ENCODE measurements at regions not wholly inside any gene's neighbourhood (a gene's known extent, or its start where the extent isn't known, plus 50 kb on each side); places are given as distances from the start of the nearest gene placed in this dataset.

GRCh38 chr2:105546628-105546974, 147.8 kb upstream of the FHL2 start:
- CTCF ChIA-PET, result no interaction called here
- Histone ChIP-seq H3K4me2 (ENCODE audit: low read length) (peak overlapping the region; percentile 77), H3K79me2 (ENCODE audit: low read length) (no peaks in the 10 kb centered on the region), H3F3A (ENCODE audit: low read length, unreplicated experiment) (no peaks in the 10 kb centered on the region), H4K20me1 (ENCODE audit: low read length) (no peaks in the 10 kb centered on the region), H3K9me2 (replicated peaks; ENCODE audit: low read length) (no peaks in the 10 kb centered on the region), H3K4me3 (ENCODE audit: low read length) (peak overlapping the region; percentile 52), H2AFZ (ENCODE audit: low read length) (peak overlapping the region; percentile 74), H3K36me3 (ENCODE audit: low read depth, low read length) (no peaks in the 10 kb centered on the region), H3K9me3 (ENCODE audit: low read length) (no peaks in the 10 kb centered on the region), H3K27ac (ENCODE audit: low read length) (no peak overlapping the region), H3K27me3 (ENCODE audit: low read length) (no peaks in the 10 kb centered on the region), H3K9ac (ENCODE audit: low read length) (no peak overlapping the region), H3K4me1 (ENCODE audit: insufficient read depth, low read length) (peaks cover 8% of the 10 kb centered on the region)
- peak; percentile 44 for DNase-seq
- TF ChIP-seq, protein P1, sequence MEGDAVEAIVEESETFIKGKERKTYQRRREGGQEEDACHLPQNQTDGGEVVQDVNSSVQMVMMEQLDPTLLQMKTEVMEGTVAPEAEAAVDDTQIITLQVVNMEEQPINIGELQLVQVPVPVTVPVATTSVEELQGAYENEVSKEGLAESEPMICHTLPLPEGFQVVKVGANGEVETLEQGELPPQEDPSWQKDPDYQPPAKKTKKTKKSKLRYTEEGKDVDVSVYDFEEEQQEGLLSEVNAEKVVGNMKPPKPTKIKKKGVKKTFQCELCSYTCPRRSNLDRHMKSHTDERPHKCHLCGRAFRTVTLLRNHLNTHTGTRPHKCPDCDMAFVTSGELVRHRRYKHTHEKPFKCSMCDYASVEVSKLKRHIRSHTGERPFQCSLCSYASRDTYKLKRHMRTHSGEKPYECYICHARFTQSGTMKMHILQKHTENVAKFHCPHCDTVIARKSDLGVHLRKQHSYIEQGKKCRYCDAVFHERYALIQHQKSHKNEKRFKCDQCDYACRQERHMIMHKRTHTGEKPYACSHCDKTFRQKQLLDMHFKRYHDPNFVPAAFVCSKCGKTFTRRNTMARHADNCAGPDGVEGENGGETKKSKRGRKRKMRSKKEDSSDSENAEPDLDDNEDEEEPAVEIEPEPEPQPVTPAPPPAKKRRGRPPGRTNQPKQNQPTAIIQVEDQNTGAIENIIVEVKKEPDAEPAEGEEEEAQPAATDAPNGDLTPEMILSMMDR (conservative IDR thresholded peaks at IDR 0.05; ENCODE audit: low read depth, low read length), result no peak
- TF ChIP-seq EZH2phosphoT487 (IDR thresholded peaks at IDR 0.05; ENCODE audit: borderline replicate concordance, low read length) (no peak), EZH2 (IDR thresholded peaks at IDR 0.05; ENCODE audit: low read length, unreplicated experiment) (no peak)
- BruUV-seq (replicated peaks), result no TSS peak
- ATAC-seq, result peak; percentile 53
- intact Hi-C loops (cut with micrococcal nuclease), result no loop called here
- POLR2A ChIA-PET (ENCODE audit: unreplicated experiment), result no interaction called here

GRCh38 chr2:105545730-105546627, 147.1 kb upstream of the FHL2 start:
- intact Hi-C loops (cut with micrococcal nuclease), result loop anchor here (1.0 kb wide), 2 partner anchors 23 to 201 kb away; no protein-coding TSS in a partner anchor
- no peaks in the 10 kb centered on the region for H3K36me3 ChIP-seq (ENCODE audit: low read depth, low read length)
- H3K4me3 ChIP-seq (ENCODE audit: low read length), result peak overlapping the region; percentile 52
- peak overlapping the region; percentile 77 for H3K4me2 ChIP-seq (ENCODE audit: low read length)
- H3K27ac ChIP-seq (ENCODE audit: low read length), result no peak overlapping the region
- H3K9me2 ChIP-seq (replicated peaks; ENCODE audit: low read length), result no peaks in the 10 kb centered on the region
- ChIA-PET POLR2A (ENCODE audit: unreplicated experiment) (interaction anchor here (0.6 kb wide), 1 partner anchor 765 kb away, joined by 4 read pairs; no protein-coding TSS in a partner anchor), CTCF (interaction anchor here (1.0 kb wide), 1 partner anchor 201 kb away, joined by 3 read pairs; no protein-coding TSS in a partner anchor)
- peak overlapping the region; percentile 74 for H2AFZ ChIP-seq (ENCODE audit: low read length)
- DNase-seq, result peak; percentile 82
- peaks cover 8% of the 10 kb centered on the region for H3K4me1 ChIP-seq (ENCODE audit: insufficient read depth, low read length)
- BruUV-seq (replicated peaks), result no TSS peak
- H3F3A ChIP-seq (ENCODE audit: low read length, unreplicated experiment), result no peaks in the 10 kb centered on the region
- TF ChIP-seq, protein P1 (conservative IDR thresholded peaks at IDR 0.05; ENCODE audit: low read depth, low read length), result peak; percentile 91
- TF ChIP-seq EZH2phosphoT487 (IDR thresholded peaks at IDR 0.05; ENCODE audit: borderline replicate concordance, low read length), result no peak
- no peaks in the 10 kb centered on the region for H3K79me2 ChIP-seq (ENCODE audit: low read length)
- H3K27me3 ChIP-seq (ENCODE audit: low read length), result no peaks in the 10 kb centered on the region
- no peaks in the 10 kb centered on the region for H3K9me3 ChIP-seq (ENCODE audit: low read length)
- peak; percentile 79 for ATAC-seq
- H4K20me1 ChIP-seq (ENCODE audit: low read length), result no peaks in the 10 kb centered on the region
- no peak overlapping the region for H3K9ac ChIP-seq (ENCODE audit: low read length)

Measured in PC-3 (cell line).